ENCODE measurements at regions not wholly inside any gene's neighbourhood (a gene's known extent, or its start where the extent isn't known, plus 50 kb on each side); places are given as distances from the start of the nearest gene placed in this dataset.
"Not testable (repeated sequence)": the region's sequence is repeated elsewhere in the genome, so short reads cannot be mapped to it uniquely, and the experiment has no call there.

GRCh38 chr6:169014211-169015197 is 239.1 kb downstream of the THBS2 start:
- DNase-seq (ENCODE audit: low read depth in 2 of 2): no peak

GRCh38 chr6:169009628-169010027 is 244.0 kb downstream of the THBS2 start:
- no peak for DNase-seq (ENCODE audit: low read depth in 2 of 2)

- no peak for DNase-seq (ENCODE audit: low read depth in 2 of 2)
Measured at GRCh38 chr6:169008641-169009257, 244.9 kb downstream of the THBS2 start.

- no peak for DNase-seq (ENCODE audit: low read depth in 2 of 2)
Measured at GRCh38 chr6:169005166-169005565, 248.5 kb downstream of the THBS2 start.

GRCh38 chr6:169000022-169000421 is 253.6 kb downstream of the THBS2 start:
- no peak for DNase-seq (ENCODE audit: low read depth in 2 of 2)

- no peak for DNase-seq (ENCODE audit: low read depth in 2 of 2)
Measured at GRCh38 chr6:168999392-168999791, 254.3 kb downstream of the THBS2 start.

GRCh38 chr6:168996356-168996625 is 257.4 kb downstream of the THBS2 start:
- no peak for DNase-seq (ENCODE audit: low read depth in 2 of 2)

GRCh38 chr6:168995526-168996355 is 257.9 kb downstream of the THBS2 start:
- DNase-seq (ENCODE audit: low read depth in 2 of 2): no peak

GRCh38 chr6:168994956-168995355 is 258.7 kb downstream of the THBS2 start:
- no peak for DNase-seq (ENCODE audit: low read depth in 2 of 2)

GRCh38 chr6:168992446-168993144 is 261.1 kb downstream of the THBS2 start:
- no peak for DNase-seq (ENCODE audit: low read depth in 2 of 2)

- not testable (repeated sequence) for DNase-seq (ENCODE audit: low read depth in 2 of 2)
Measured at GRCh38 chr6:168991695-168992094, 262.0 kb downstream of the THBS2 start.

- DNase-seq (ENCODE audit: low read depth in 2 of 2): no peak
Measured at GRCh38 chr6:168990019-168990751, 263.5 kb downstream of the THBS2 start.

- DNase-seq (ENCODE audit: low read depth in 2 of 2): no peak
Measured at GRCh38 chr6:168989421-168989820, 264.2 kb downstream of the THBS2 start.

GRCh38 chr6:168988801-168989200 is 264.8 kb downstream of the THBS2 start:
- no peak for DNase-seq (ENCODE audit: low read depth in 2 of 2)

GRCh38 chr6:168988280-168988679 is 265.4 kb downstream of the THBS2 start:
- no peak for DNase-seq (ENCODE audit: low read depth in 2 of 2)

GRCh38 chr6:168985705-168986104 is 267.9 kb downstream of the THBS2 start:
- no peak for DNase-seq (ENCODE audit: low read depth in 2 of 2)

GRCh38 chr6:168983925-168984324 is 269.7 kb downstream of the THBS2 start:
- no peak for DNase-seq (ENCODE audit: low read depth in 2 of 2)

GRCh38 chr6:168981187-168981586 is 272.5 kb downstream of the THBS2 start:
- no peak for DNase-seq (ENCODE audit: low read depth in 2 of 2)

GRCh38 chr6:168979254-168979653 is 274.4 kb downstream of the THBS2 start:
- no peak for DNase-seq (ENCODE audit: low read depth in 2 of 2)

- DNase-seq (ENCODE audit: low read depth in 2 of 2): no peak
Measured at GRCh38 chr6:168972128-168972527, 281.5 kb downstream of the THBS2 start.

GRCh38 chr6:168971549-168971948 is 282.1 kb downstream of the THBS2 start:
- DNase-seq (ENCODE audit: low read depth in 2 of 2): no peak
